Kidney glomerular epithelial cell (primary cell): ENCODE measurements at regions not wholly inside any gene's neighbourhood (a gene's known extent, or its start where the extent isn't known, plus 50 kb on each side); places are given as distances from the start of the nearest gene placed in this dataset.
A peak's percentile ranks its signal among the peaks of the same experiment; 100 is the strongest.

ENCODE experiments used
- DNase-seq: peaks from one replicate; lab custom pipeline; 2025; lab: John Stamatoyannopoulos, UW

DNA sequence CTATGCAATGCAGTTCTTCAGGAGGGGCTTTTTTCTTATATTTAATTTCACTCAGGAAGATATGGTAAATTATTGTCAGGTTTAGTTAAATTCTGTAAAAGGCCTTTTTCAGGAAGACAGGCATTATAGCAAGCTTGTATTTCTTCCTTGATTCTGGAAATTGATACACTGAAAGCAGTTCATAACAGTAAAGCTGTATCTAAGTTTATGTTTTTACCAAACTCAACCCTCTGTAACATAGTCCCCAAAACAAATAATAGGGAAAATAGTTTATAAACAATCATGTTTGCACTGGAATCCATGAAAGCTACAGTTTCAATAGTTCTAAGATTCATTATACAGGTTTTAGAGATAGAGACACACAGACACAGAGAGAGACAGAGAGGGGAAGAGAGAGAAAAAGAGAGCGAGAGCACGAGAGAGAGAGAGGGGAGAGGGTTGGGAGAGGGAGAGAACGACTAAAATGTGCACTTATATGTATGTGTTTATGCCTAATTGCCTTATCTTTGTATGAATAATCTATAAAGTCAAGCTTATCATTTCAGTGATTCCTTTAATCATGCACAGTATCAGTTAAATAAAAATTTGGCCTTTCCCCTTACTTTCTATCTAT is 454.4 kb downstream of the RFPL4B start:
- no peak for DNase-seq

DNA sequence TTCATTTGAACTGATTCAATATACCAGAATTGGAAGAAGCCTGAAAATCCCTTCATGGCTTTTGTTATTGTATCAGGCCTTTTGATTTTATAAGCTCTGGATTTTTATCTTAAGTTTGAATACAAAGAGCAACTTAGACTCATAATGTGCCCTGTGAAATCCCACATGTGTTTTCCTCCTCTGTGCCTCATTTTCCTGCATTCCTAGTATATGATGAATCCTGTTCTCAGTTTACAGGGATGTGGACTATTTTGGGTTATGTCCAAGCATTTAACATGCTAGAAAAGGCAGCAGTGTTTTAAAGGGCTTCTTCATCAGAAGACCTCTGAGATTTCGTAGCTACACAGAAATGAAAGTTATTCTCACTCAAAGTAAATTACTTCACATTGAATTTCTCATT is 455.0 kb downstream of the RFPL4B start:
- DNase-seq = peak; percentile 59

DNA sequence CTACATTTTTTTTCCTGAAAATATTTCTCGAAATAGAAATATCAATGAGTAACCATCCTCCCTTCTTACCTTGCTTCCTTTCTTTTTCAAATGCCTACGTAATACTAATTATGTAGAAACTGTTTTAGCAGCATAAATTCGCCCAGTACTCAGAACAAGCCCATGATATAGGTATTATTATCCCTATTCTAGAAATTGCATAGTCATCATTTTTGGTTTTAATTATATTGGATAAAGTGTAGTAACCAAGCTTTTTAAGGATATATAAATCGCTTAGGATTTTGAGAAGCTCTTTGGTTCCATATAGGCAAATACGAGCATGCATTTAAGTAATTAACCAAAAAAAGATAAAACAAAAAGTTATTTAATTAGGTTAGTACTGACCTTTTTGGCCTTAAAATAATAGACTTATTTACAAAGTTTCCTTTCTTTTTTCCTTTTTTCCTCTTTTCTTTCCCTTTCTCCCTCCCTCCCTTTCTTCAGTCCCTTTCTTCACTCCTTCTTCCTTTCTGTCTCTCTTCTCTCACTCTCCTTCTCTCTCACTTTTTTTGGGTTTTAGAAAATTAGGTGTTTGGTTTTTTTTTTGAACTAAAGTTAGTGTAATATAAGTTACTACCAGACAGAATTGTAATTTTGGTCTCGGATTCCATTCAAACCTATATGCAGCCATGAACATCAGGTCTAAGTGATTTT is 457.7 kb downstream of the RFPL4B start:
- no peak for DNase-seq

DNA sequence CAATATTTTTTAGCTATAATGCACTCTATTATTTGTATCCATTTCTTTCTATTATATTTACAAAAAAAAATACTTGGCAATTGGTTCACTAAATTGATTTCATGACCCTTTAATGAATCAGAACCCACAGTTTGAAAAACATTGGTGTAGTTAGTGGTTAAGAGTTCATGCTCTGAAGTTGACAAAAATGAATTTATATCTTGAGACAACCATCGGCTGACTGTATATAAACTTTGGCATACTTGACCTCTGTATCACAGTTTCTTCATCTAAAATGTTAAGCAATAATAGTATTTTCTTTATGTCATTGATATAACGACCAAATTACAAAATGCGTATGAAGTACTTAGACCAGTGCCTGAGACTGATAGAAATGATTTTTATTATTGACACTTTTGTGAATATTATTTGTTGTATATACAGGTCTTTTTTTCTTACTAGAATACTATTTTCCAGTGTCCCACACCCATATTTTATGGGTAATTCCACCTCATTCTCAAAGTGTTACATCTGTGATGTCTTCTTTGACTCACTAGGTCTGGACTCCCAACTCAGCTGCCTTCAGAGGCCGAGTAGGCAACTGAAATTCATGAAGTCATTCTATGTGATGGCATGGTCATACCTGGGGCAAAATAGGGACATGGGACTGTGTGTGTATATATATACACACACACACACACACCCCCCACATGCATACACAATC is 459.2 kb downstream of the RFPL4B start:
- no peak for DNase-seq

DNA sequence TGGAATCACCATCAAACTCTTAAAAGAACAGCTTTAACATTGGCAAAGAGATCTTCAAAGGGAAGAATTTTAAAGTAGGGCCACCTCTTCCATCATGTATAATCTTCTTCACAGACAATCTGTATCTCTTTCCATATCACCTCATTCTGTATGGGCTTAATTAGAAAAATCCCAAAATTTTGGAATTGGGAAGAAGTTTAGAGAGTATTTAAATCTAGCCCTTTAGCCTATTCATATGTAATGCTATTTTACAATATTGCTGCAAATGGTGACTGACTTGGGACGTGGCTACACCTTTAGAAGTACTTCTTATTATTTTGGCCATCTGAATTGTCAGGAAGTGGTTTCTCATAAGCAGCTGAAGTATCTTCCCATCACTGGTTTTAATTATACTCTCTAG is 474.3 kb downstream of the RFPL4B start:
- no peak for DNase-seq

DNA sequence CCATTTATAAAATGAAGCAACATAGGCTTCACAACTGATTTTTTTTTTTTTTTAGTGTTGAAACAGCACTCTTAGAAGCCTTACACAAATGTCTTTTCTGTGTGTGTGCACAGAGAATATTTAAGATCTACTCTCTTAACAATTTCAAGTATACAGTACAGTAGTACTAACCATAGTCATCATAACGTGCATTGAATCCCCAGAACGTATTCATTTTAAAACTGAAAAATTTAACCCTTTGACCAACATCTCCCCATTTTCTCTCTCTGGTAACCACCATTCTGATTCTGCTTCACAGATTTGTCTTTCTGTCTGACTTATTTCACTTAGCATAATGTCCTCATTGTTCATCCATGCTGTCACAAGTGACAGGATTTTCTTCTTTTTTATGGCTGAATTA is 475.6 kb downstream of the RFPL4B start:
- no peak for DNase-seq

DNA sequence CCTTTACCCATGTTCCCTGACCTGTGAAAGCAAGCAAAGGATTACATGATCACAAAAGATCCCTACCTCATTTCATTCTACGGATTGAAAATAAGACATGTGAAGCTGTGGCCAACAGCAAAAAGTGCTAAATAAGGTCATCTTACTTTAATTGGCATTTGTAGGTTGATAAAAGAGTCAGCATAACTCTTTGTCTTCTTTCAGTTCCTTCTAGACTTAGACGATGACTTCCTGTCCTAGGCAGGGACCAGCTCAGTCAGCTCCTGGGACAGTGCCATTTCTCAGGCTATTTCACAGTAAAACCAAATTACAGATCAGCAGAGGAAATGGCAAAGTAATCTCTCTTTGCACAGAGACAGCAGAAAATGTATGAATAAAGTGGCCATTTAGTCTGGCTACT is 480.7 kb downstream of the RFPL4B start:
- no peak for DNase-seq

DNA sequence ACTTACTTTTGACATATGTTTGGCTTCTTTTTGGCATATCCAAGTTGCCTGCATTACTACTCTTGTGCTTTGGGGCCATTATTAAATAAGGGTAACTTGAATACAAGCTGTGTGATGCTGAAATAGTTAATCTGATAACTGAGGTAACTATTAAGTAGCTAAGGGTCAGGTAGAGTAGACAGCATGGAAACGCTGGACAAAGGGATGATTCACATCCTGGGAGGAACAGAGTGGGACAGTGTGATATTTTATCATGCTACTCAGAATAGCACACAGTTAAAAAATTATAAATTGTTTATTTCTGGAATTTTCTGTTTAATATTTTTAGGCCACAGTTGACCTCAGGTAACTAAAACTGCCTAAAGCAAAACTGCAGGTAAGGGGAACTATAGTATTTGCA is 483.9 kb downstream of the RFPL4B start:
- DNase-seq = peak; percentile 23

DNA sequence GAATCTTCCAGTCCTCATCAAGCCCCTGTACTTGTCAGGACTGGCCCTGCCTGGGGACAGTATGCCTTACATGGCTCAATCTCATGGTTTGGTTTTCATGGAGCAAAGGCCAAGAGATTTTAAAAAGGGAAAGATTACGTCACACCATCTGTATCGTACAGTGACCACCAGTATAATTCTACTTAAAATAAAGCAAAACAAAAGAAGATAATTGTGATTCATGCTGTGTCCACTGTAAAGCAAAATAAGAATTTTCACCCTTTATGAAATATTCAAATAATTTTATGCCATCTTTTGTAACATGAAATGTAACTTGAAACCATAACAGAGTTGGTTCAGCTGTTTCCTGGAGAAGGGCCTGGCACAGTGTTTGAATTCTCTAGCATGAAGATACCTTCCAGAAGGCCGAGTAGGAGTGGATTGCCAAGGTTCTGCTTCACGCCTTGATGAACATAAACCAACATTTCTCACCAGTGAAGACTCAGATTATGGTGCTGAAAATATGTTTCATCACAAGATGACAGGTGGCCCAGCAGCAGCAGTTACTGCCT is 486.5 kb downstream of the RFPL4B start:
- peak; percentile 65 for DNase-seq

DNA sequence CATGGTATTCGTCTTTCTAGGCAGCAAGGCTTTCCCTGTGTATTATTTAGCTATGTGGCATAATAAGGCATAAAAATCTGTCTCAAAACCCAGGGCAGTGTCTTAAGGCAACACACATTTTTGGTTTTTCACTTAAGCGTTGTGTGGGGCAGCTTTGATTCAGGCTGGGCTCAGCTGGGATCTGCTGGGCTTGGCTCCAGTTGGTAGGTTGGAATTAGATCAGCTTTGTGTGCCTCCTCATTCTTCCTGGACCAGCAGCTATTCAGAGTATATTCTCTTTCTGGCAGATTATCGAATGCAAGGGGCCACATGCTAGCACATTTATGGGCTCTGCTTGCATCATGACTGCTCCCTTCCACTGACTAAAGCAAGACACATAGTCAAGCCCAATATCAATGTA is 487.9 kb downstream of the RFPL4B start:
- no peak for DNase-seq

DNA sequence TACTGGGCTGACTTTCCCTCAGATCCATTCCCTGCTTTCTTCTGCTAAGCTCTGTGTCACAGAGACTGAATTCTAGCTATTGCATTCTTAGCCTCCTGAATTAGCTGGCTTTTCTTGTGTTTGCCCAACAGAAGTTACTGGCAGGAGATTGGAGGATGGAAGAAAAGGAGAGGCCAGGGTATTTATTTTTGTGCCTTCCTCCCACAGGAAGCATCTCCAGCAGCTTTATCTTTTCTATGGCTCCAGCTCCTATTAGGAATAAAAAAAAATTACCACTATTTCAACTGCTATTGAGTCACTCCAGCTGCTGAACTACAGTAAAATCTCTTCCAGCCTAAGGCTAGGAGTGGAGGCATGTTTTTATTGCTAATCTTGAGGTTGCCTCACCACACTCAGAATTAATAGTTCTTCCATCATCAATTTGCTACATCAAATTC is 492.4 kb downstream of the RFPL4B start:
- peak; percentile 29 for DNase-seq

DNA sequence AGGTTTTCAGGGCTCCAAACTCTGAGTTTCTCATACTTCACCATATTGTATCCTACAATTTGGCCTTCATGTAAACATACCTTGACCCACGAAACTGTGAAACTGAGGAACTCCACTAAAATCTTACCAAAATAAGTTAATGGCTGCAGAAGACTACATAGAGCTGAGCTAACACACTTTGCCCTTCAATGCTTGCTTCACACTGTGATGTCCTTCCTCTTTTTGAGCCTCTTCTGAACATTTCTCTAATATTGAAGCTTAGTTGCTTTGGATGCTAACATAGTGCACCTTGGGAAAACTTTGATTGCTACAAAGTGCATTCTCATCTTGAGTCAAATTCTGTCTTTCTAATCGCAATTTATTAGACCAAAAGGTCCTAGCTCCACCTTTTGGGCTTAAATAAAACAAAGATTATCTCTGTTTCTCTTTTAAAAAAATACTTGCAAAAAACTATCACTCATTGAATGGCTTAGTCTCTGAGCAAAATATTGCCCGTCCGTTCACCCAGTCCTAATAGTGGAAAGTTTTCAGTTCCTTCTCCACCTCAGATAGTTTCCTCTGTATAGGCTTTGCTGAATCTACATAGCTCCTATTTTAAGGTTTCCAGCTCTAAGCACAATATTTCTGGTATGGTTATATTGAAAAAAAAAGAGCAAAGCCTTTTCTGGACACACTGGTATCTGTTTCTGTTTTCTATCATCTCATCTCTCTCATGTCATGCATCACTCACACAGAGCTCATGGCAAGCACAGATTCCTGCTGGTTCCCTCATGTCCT is 494.6 kb downstream of the RFPL4B start:
- DNase-seq = no peak

DNA sequence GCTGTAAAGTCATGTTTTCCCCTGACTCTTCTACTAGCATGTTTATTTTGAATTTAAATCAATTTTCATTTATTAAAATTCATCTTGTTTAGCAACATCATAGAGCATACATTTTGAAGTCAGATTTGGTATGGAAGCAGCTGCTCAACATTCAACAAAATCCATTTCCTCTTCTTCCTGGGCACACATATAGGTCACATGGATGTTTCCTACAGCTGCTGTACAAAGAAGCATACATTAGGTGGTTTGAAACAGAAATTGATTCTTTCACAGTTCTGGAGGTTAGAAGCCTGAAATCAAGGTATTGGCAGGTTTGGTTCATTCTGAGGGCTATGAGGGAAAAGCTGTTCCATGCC is 495.2 kb downstream of the RFPL4B start:
- DNase-seq = no peak

DNA sequence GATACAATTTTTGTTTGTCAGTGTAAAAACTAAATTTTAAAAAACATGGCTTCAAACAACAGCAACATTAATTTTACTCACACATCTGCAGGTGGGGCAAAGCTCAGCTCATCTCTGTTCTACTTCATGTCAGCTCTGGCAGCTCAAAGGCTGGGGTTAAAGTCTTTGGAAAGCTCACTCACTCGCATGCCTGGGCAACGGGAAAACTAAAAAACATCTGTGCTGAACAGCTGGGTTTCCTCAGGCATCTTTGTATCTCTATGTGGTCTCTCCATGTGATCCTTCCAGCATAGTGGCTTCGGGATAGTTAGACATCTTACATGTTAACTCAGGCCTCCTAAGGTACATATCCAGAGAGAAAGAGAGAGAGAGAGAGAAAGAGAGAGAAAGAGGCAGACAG is 499.6 kb downstream of the RFPL4B start:
- no peak for DNase-seq

DNA sequence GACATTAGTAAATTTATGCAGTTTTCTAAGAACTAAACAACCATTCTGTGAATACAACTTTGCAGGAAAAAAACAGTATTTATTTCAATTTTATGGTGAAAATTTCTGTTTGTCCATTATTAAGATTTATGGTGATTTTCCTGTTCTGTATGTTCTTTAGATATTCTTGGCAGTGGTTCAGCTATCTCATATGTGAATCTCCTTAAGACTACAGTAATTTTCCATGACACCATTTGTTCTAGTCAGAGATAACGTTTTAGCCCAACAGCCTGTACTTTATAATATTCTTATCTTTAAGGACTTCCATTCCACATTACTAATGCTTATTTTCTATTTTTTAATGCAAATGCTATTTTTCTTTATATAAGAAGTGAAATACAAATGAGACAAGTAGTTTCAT is 504.0 kb downstream of the RFPL4B start:
- no peak for DNase-seq

DNA sequence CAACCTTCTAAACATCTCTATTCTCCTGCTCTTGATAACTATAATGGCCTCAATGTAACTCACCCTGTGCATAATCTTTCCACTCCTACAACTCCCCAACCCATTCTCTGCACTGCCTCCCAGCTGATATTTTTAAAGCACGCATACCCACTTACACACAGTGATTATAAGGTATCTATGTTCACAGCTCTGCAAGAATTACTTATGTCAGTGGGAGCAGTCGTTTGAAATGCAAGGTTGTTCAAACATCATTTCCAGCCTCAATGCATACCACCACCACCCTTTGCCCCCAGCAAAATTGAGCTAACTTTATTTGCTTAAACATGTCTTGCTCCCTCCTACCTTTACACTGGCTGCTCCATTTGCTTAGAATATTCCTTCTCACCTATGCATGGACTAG is 506.0 kb downstream of the RFPL4B start:
- DNase-seq = no peak

DNA sequence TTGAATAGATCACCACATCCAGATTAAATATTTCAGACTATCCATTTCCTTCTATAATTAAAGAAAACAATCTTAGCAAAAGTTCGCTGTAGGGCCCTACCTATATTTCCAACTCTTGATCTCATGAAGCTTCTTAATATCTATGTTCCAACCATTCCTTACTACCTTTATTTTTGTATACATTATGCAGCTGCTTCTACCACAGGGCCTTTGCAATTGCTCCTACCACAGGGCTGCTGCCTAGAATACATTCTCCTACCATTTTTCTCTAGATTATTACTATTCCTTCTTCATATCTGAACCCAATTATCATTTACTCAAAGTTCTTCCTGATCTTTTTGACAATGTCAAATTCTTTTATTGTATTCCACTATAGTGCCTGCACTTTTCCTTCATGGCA is 516.6 kb downstream of the RFPL4B start:
- no peak for DNase-seq

DNA sequence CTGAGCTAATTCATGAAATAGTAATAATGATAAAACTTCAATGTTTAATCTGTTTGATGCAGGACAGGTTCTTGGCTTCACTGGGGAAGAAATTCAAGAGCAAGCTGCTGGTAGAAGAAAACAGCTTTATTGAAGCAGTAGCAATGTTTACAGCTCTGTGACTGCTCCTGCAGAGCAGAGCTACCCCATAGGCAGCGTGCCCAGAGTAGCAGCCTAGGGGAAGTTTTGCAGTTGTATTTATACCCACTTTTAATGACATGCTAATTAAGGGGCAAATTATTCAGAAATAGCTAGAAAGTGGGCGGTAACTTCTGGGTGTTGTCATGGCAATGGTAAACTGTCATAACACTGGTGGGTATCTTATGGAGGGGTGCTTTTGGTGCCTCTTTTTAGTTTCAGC is 518.0 kb downstream of the RFPL4B start:
- DNase-seq = no peak

DNA sequence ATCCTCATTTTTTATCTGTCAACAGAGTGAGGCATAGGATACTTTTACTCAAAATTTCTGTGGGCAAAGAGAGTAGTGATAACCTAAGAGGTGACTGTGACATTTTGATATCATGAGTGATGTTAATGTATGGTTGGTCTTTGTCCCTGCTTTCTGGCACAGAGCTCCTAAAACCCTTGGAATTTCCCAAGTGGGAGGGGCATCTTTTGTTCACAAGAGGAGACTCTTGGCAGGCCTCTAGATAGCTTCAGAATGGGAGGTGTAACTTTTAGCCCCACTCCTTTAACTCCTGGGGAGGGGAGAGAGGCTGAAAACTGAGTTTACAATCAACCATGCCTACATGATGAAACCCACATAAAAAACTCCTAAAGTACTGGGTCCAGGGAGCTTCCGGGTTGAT is 527.8 kb downstream of the RFPL4B start:
- no peak for DNase-seq

DNA sequence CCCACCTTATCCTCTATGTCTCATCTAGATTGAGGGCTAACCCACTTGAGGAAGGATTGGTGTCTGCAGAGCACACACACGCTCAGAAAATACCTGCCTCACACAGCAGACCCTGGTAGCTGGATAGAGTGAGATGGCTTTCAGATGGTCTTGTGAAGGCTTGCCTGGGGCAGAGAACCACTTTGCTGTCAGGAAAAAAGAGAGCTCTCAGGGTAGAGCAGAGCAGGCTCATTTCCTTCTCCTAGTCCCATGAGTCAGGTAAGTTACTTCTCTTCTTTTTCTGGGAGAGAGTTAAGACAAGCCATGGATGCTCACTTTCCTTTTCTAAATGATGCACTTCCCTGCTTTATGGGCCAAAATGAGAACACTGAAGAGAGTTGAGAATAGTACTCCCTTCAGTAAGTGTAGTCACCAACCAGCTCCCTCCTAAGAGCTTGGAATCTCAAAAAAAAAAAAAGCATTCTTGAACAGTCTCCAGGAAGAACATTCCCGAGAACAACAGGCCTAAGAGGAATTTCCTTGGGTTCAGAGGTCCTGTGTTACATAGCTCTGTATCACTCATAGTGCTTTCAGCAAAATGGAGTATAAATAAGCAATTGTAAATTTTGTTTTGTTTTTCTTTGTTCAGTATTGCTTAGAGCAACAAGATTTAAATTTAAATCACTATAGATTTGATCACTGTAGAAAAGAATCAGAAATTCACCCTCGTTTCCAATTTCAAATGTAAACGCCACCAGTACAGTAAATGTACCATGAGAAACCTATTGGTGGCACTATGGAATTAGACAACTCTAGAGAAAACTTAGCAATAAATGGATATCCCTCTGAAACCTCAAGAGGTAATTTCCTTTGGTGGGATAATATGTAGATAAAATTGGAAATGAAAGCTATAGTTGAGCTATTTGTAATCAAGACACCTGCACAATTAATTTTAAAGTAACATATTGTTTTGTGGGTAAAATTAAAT is 530.3 kb downstream of the RFPL4B start:
- peak; percentile 91 for DNase-seq

DNA sequence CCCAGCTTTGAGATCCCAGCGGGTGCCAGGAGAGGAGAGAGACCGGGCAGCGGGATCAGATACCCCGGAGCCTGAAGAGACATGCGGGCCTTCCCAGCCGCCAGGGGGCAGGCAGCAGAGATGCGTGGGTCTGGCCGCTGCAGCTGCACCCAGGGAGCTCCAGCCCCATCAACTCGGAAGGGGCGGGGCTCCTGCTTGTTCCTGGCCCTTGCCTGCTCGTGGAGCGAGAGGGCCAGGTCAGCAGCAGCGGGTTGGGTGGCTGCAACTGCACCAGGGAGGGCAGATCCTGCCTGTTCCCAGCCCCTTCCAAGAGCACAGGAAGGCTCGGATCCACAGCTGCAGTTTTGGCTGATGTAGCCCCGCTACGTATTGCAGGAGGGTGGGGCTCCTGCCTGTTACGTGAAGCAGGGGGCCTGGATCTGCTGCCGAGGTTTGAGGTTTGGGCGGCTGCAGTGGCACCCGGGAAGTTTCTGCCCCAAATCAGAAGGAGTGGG is 532.8 kb downstream of the RFPL4B start:
- no peak for DNase-seq
